ENCODE measurements at regions not wholly inside any gene's neighbourhood (a gene's known extent, or its start where the extent isn't known, plus 50 kb on each side); places are given as distances from the start of the nearest gene placed in this dataset.

GRCh38 chr13:73671011-73671410 lies 463.2 kb downstream of the KLF12 start:
- no peak overlapping the region for H3K27ac ChIP-seq (ENCODE audit: low read depth, low read length)
- H3K4me3 ChIP-seq (ENCODE audit: low read depth, low read length): no peak overlapping the region
- H3K27me3 ChIP-seq (ENCODE audit: insufficient read depth, low read length): no peaks in the 10 kb centered on the region
- no peak overlapping the region for H2AFZ ChIP-seq (ENCODE audit: low read length, unreplicated experiment)
- no peaks in the 10 kb centered on the region for H3K4me1 ChIP-seq (ENCODE audit: control insufficient read depth, insufficient read depth, low read length, unreplicated experiment)
- no peaks in the 10 kb centered on the region for H3K79me2 ChIP-seq (ENCODE audit: control insufficient read depth, insufficient read depth, low read length, unreplicated experiment)
- no peaks in the 10 kb centered on the region for H3K36me3 ChIP-seq (ENCODE audit: insufficient read depth, low read length)

GRCh38 chr13:73667756-73668155 lies 466.4 kb downstream of the KLF12 start:
- no peak overlapping the region for H3K27ac ChIP-seq (ENCODE audit: low read depth, low read length)
- no peaks in the 10 kb centered on the region for H3K79me2 ChIP-seq (ENCODE audit: control insufficient read depth, insufficient read depth, low read length, unreplicated experiment)
- H3K4me1 ChIP-seq (ENCODE audit: control insufficient read depth, insufficient read depth, low read length, unreplicated experiment): no peaks in the 10 kb centered on the region
- H2AFZ ChIP-seq (ENCODE audit: low read length, unreplicated experiment): no peak overlapping the region
- H3K36me3 ChIP-seq (ENCODE audit: insufficient read depth, low read length): no peaks in the 10 kb centered on the region
- no peak overlapping the region for H3K4me3 ChIP-seq (ENCODE audit: low read depth, low read length)
- no peaks in the 10 kb centered on the region for H3K27me3 ChIP-seq (ENCODE audit: insufficient read depth, low read length)

- no peaks in the 10 kb centered on the region for H3K79me2 ChIP-seq (ENCODE audit: control insufficient read depth, insufficient read depth, low read length, unreplicated experiment)
- no peak overlapping the region for H3K27ac ChIP-seq (ENCODE audit: low read depth, low read length)
- no peaks in the 10 kb centered on the region for H3K36me3 ChIP-seq (ENCODE audit: insufficient read depth, low read length)
- H3K4me1 ChIP-seq (ENCODE audit: control insufficient read depth, insufficient read depth, low read length, unreplicated experiment): no peaks in the 10 kb centered on the region
- no peaks in the 10 kb centered on the region for H3K27me3 ChIP-seq (ENCODE audit: insufficient read depth, low read length)
- H3K4me3 ChIP-seq (ENCODE audit: low read depth, low read length): no peak overlapping the region
- no peak overlapping the region for H2AFZ ChIP-seq (ENCODE audit: low read length, unreplicated experiment)
Observed at GRCh38 chr13:73665261-73665660, 468.9 kb downstream of the KLF12 start.

GRCh38 chr13:73664851-73665250 lies 469.4 kb downstream of the KLF12 start:
- H3K27me3 ChIP-seq (ENCODE audit: insufficient read depth, low read length): no peaks in the 10 kb centered on the region
- no peaks in the 10 kb centered on the region for H3K79me2 ChIP-seq (ENCODE audit: control insufficient read depth, insufficient read depth, low read length, unreplicated experiment)
- H3K4me1 ChIP-seq (ENCODE audit: control insufficient read depth, insufficient read depth, low read length, unreplicated experiment): no peaks in the 10 kb centered on the region
- H3K36me3 ChIP-seq (ENCODE audit: insufficient read depth, low read length): no peaks in the 10 kb centered on the region
- H3K4me3 ChIP-seq (ENCODE audit: low read depth, low read length): no peak overlapping the region
- H2AFZ ChIP-seq (ENCODE audit: low read length, unreplicated experiment): no peak overlapping the region
- no peak overlapping the region for H3K27ac ChIP-seq (ENCODE audit: low read depth, low read length)

- Histone ChIP-seq H3K79me2 (ENCODE audit: control insufficient read depth, insufficient read depth, low read length, unreplicated experiment) (no peaks in the 10 kb centered on the region), H3K27ac (ENCODE audit: low read depth, low read length) (no peak overlapping the region), H3K4me1 (ENCODE audit: control insufficient read depth, insufficient read depth, low read length, unreplicated experiment) (no peaks in the 10 kb centered on the region), H3K36me3 (ENCODE audit: insufficient read depth, low read length) (no peaks in the 10 kb centered on the region), H2AFZ (ENCODE audit: low read length, unreplicated experiment) (no peak overlapping the region), H3K27me3 (ENCODE audit: insufficient read depth, low read length) (no peaks in the 10 kb centered on the region), H3K4me3 (ENCODE audit: low read depth, low read length) (no peak overlapping the region)
Observed at GRCh38 chr13:73662833-73663232, 471.4 kb downstream of the KLF12 start.

GRCh38 chr13:73661687-73662425 lies 472.3 kb downstream of the KLF12 start:
- Histone ChIP-seq H3K27me3 (ENCODE audit: insufficient read depth, low read length) (no peaks in the 10 kb centered on the region), H3K4me1 (ENCODE audit: control insufficient read depth, insufficient read depth, low read length, unreplicated experiment) (no peaks in the 10 kb centered on the region), H3K27ac (ENCODE audit: low read depth, low read length) (no peak overlapping the region), H3K4me3 (ENCODE audit: low read depth, low read length) (no peak overlapping the region), H2AFZ (ENCODE audit: low read length, unreplicated experiment) (no peak overlapping the region), H3K79me2 (ENCODE audit: control insufficient read depth, insufficient read depth, low read length, unreplicated experiment) (no peaks in the 10 kb centered on the region), H3K36me3 (ENCODE audit: insufficient read depth, low read length) (no peaks in the 10 kb centered on the region)

DNA sequence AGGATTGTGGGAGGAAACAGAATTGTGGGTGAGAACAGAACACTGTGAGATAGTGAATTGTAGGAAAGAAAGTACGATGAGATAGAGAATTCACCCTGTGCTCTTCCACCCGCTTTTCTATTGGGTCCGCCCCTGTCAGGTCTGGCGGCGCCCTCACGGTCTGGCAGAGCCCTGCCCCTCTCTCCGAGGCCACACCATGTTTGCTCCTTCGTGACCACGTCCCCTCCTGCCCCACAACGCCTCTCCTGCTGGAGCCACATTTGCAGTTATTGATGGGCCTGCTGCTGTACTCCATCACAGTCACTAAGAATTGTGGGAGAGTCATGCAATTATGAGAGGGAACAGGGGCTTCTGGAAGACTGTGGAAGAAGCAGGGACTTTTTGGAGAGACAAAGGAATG lies 473.1 kb downstream of the KLF12 start:
- H2AFZ ChIP-seq (ENCODE audit: low read length, unreplicated experiment): no peak overlapping the region

GRCh38 chr13:73658639-73659038 lies 475.6 kb downstream of the KLF12 start:
- H3K4me1 ChIP-seq (ENCODE audit: control insufficient read depth, insufficient read depth, low read length, unreplicated experiment): no peaks in the 10 kb centered on the region
- H3K4me3 ChIP-seq (ENCODE audit: low read depth, low read length): no peak overlapping the region
- H3K79me2 ChIP-seq (ENCODE audit: control insufficient read depth, insufficient read depth, low read length, unreplicated experiment): no peaks in the 10 kb centered on the region
- no peak overlapping the region for H3K27ac ChIP-seq (ENCODE audit: low read depth, low read length)
- no peaks in the 10 kb centered on the region for H3K36me3 ChIP-seq (ENCODE audit: insufficient read depth, low read length)
- H3K27me3 ChIP-seq (ENCODE audit: insufficient read depth, low read length): no peaks in the 10 kb centered on the region
- H2AFZ ChIP-seq (ENCODE audit: low read length, unreplicated experiment): no peak overlapping the region

More for the DNA sequence above, 473.1 kb downstream of the KLF12 start:
- H3K36me3 ChIP-seq (ENCODE audit: insufficient read depth, low read length): no peaks in the 10 kb centered on the region
- no peaks in the 10 kb centered on the region for H3K79me2 ChIP-seq (ENCODE audit: control insufficient read depth, insufficient read depth, low read length, unreplicated experiment)
- no peaks in the 10 kb centered on the region for H3K27me3 ChIP-seq (ENCODE audit: insufficient read depth, low read length)
- H3K27ac ChIP-seq (ENCODE audit: low read depth, low read length): no peak overlapping the region
- no peaks in the 10 kb centered on the region for H3K4me1 ChIP-seq (ENCODE audit: control insufficient read depth, insufficient read depth, low read length, unreplicated experiment)
- H3K4me3 ChIP-seq (ENCODE audit: low read depth, low read length): no peak overlapping the region

DNA sequence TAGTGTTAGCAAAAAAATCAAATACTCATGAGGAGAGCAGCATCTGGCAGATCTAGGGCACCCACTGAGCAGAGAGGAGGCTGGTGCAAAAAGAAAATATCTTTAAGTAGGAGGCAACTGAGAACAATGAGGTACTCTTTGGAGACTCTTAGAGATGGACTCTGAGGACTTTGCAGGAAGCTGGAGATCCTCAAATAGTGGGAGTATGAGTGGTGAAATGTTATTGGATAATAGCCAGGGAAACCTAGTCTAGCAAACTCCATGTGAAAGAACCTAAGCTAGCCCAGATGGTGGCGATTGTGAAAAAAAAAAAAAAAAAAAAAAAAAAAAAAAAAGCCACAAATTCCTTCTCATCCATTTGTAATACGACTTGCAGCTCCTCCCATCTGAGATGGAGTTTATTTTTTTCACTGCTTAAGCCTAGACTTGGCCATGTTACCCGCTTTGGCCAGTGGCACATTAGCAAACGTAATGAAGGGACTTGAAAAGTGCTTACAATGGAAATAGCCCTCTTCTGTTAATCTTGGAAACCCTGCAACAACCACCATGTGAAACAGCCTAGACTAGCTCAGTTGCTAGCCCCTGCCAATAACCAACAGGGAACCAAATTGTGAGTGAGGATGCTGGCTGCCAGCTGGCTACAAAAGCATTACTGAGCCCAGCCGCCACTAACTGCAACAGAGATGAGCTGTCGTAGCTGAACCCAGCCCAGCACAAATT lies 476.2 kb downstream of the KLF12 start:
- H3K4me1 ChIP-seq (ENCODE audit: control insufficient read depth, insufficient read depth, low read length, unreplicated experiment): no peaks in the 10 kb centered on the region

GRCh38 chr13:73656863-73657262 lies 477.3 kb downstream of the KLF12 start:
- H3K79me2 ChIP-seq (ENCODE audit: control insufficient read depth, insufficient read depth, low read length, unreplicated experiment): no peaks in the 10 kb centered on the region
- H3K4me1 ChIP-seq (ENCODE audit: control insufficient read depth, insufficient read depth, low read length, unreplicated experiment): no peaks in the 10 kb centered on the region
- no peak overlapping the region for H2AFZ ChIP-seq (ENCODE audit: low read length, unreplicated experiment)
- no peak overlapping the region for H3K4me3 ChIP-seq (ENCODE audit: low read depth, low read length)
- no peaks in the 10 kb centered on the region for H3K27me3 ChIP-seq (ENCODE audit: insufficient read depth, low read length)
- no peaks in the 10 kb centered on the region for H3K36me3 ChIP-seq (ENCODE audit: insufficient read depth, low read length)
- H3K27ac ChIP-seq (ENCODE audit: low read depth, low read length): no peak overlapping the region

More for the DNA sequence above, 476.2 kb downstream of the KLF12 start:
- Histone ChIP-seq H3K27me3 (ENCODE audit: insufficient read depth, low read length) (no peaks in the 10 kb centered on the region), H3K27ac (ENCODE audit: low read depth, low read length) (no peak overlapping the region), H3K79me2 (ENCODE audit: control insufficient read depth, insufficient read depth, low read length, unreplicated experiment) (no peaks in the 10 kb centered on the region), H3K4me3 (ENCODE audit: low read depth, low read length) (no peak overlapping the region), H3K36me3 (ENCODE audit: insufficient read depth, low read length) (no peaks in the 10 kb centered on the region), H2AFZ (ENCODE audit: low read length, unreplicated experiment) (no peak overlapping the region)

DNA sequence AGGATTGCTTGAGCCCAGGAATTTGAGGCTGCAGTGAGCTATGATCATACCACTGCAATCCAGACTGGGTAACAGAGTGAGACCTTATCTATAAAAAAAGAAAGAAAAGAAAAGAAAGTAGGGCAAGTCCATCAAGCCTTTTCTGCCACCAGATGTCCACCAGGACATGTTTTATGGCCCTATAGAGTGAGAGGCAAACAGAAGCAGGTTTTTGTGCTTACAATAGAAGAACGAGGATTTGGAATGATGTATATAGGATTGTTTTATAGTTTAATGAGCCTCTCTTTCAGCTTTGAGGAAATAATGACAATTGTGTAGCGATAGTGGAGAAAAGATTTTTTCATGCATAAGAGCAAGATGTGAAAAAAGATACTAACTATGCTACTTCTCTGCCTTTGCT lies 480.5 kb downstream of the KLF12 start:
- no peaks in the 10 kb centered on the region; the same call in 1 of the 2 replicates for H3K27me3 ChIP-seq (ENCODE audit: insufficient read depth, low read length)
- no peak overlapping the region for H3K27ac ChIP-seq (ENCODE audit: low read depth, low read length)
- no peaks in the 10 kb centered on the region for H3K4me1 ChIP-seq (ENCODE audit: control insufficient read depth, insufficient read depth, low read length, unreplicated experiment)
- no peaks in the 10 kb centered on the region for H3K36me3 ChIP-seq (ENCODE audit: insufficient read depth, low read length)
- no peak overlapping the region for H3K4me3 ChIP-seq (ENCODE audit: low read depth, low read length)
- no peak overlapping the region for H2AFZ ChIP-seq (ENCODE audit: low read length, unreplicated experiment)
- no peaks in the 10 kb centered on the region for H3K79me2 ChIP-seq (ENCODE audit: control insufficient read depth, insufficient read depth, low read length, unreplicated experiment)
